GM18861 (cell line): ENCODE measurements at regions not wholly inside any gene's neighbourhood (a gene's known extent, or its start where the extent isn't known, plus 50 kb on each side); places are given as distances from the start of the nearest gene placed in this dataset.

Experiments used
- ATAC-seq: cut with Tn5 transposase; IDR thresholded peaks from one replicate; pipeline ENCODE4 v1.9.1; 2021; ENCODE audit not compliant: unreplicated experiment

GRCh38 chr10:33754052-33754451 lies 419.6 kb upstream of the NRP1 start:
- no peak for ATAC-seq

GRCh38 chr10:33753389-33753788 lies 418.9 kb upstream of the NRP1 start:
- ATAC-seq, result no peak

GRCh38 chr10:33749790-33750189 lies 415.3 kb upstream of the NRP1 start:
- no peak for ATAC-seq

DNA sequence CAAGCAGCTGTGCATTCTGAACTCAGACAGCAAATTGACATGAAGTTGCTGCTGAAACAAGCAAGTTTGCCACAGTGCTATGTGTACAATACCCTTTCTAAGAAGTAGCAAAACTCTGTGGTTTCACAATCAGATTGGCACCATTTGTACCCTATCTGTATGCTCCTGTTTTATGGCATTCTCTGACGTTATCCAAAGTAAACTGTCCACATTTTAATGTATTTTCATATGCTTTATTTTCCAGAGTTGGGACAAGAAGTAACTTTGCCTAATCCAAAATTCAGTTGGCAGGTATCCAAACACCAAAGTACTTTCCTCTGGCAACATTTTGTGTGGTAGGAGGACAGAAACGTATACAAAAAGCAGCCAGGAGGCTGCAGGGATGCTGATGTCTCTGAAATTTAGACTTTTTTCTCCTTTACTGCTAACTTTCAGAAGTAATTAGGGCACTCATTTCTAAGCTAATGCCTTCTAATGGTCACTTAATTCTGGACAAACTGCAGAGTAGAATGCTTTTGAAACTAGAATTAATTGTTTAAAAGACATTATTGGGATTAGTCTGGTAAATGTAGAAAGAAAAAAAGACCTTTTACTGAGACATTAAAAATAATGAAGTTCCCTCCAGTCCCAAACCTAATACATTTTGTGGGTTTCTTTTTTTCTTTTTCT lies 414.7 kb upstream of the NRP1 start:
- no peak for ATAC-seq

GRCh38 chr10:33746836-33747268 lies 412.4 kb upstream of the NRP1 start:
- ATAC-seq, result no peak

DNA sequence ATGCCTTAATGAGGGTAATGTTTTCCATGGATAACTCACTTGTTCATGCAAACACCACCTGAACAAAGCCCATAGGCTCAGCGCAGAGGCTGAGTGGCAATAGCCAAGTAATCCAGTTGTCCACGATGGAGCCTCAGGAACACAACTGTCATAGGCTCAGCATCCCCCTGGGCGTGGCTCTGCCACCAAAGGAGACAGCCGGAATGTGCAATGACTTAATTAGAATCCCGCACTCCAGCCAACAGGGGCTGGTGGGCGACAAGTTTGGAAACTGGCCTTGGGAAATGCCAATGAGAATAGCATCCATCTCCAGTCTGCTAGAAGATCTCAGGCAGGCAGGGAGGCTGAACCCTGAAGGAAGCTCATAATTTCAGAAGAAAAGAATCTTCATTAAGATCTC lies 411.7 kb upstream of the NRP1 start:
- no peak for ATAC-seq

GRCh38 chr10:33743429-33743857 lies 409.0 kb upstream of the NRP1 start:
- ATAC-seq, result no peak

DNA sequence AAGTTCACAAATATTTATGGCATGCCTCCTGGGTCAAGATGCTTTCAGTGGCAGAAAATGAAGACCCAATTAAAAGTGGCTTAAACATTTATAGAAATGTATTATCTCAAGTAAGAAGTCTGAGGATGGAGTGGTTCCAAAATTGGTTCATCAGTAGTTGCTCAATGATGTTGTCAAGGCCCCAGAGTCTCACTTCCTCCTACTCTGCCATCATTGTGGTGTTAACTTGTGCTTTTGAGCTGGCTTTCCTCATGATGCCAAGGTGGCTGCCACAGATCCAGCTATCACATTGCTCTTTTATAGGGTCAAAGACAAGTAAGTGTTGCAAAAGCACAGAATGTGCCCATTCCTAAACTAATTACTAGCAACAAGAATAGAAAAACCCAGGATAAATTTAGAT lies 404.6 kb upstream of the NRP1 start:
- ATAC-seq, result no peak

DNA sequence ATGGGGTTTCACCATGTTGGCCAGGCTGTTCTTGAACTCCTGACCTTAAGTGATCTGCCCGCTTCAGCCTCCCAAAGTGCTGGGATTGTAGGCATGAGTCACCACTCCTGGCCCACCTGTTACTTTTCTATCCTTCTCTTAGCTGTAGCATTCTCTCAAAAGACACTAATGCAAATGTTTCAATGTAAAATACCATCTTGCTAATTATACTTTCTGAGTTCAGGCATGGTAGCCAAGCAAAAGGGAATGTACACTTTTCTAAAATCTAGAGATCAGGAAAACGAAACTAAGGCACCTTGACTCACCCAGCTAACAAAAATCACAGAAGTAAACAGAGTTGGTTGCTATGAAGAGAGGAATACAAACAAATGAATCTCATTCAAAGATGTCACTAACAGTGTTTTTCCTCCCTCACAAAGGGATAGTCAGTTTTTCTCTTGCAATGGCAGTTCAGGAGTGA lies 401.0 kb upstream of the NRP1 start:
- no peak for ATAC-seq

DNA sequence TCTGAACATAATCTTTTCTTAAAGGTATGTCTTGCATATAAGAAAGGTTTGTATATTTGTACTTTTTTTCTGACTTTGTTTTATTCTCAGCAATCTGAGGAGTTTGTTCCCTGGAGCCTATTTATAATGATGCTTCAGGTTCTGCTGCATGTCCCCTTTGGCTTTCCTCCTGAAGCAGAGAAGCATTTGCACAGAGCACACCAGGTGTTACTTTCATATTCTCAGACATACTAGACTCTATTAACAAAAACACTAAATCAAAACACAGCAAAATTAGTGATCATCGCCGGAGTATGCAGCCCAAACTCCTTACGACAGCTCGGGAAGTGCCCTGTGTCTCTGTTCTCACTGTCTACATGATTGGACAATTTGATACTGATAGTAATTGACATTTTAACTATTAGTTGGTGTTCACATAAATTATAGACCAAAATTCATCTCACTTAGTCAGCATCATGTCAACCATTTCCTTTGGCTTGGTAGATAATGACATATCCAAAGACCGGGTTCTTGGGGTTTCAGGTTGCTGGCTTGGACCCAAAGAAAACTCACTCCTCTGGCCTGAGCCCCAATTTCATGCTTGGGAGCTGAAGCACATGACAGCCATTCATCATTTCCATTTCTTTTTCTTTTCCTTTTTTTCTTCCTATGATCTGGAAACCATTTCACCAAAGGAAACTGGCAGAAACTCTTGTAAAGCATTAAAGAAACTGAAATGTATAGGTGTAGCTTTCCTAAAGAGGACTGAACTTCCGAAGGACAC lies 400.1 kb upstream of the NRP1 start:
- ATAC-seq, result no peak

GRCh38 chr10:33733058-33733457 lies 398.6 kb upstream of the NRP1 start:
- ATAC-seq, result no peak

DNA sequence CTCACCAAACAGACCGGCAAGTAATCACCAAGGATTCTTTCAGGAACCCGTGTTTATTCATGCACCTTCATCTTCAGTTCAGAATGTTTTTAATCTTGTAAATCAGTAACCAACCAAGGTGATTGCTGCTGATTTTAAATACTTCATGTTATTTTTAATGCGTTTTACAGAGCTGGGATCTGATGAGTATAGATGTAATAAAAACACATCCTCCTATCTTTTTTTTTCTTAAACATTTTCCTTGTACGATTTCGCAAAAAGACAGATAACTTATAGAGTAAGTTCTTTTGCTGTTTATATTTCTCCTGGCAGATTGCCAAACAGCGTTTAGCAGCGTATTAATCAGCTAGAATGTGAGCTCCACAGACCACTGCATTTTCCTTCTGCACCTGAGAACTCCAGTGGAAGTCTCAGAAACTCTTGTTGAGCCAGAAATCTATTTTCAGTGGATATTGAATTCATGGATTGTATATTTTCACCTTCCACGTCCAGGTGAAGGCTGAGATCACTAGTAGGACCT lies 397.8 kb upstream of the NRP1 start:
- no peak for ATAC-seq

DNA sequence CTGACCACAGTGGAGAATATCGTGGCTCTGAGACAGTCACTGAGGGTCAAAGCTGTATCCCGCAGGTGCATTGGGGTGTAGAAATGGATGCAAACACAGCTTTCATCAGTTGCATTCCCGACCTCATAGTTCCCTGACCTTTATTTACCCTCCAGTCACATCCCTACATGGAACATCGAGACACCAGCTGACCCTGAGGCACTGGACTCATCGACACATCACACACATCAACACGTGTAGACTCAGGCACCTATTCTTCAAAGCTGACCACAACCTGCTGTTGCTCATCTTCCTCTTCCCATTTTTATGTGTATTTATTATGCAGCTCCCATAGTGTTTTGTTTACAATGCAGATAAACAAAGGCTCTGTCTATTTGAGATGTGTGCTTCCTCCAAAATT lies 396.9 kb upstream of the NRP1 start:
- no peak for ATAC-seq

DNA sequence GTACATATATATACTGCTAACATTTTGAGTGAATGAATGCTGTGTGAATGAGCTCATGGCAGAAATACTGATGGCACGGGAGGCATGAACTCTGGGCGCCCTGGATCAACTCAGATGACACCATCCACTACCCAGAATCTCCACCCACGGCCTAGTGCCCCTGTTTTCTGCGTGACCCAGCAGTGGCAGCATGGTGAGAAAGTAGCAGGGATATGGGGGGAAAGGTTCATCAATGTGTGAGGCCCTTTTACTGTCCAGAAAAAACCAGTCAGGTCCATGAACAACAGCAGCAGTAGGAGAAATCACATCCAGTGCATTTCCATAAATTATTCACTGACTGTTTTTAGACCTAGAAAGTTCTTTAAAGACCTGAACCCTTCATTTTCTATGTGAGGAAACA lies 391.0 kb upstream of the NRP1 start:
- no peak for ATAC-seq

DNA sequence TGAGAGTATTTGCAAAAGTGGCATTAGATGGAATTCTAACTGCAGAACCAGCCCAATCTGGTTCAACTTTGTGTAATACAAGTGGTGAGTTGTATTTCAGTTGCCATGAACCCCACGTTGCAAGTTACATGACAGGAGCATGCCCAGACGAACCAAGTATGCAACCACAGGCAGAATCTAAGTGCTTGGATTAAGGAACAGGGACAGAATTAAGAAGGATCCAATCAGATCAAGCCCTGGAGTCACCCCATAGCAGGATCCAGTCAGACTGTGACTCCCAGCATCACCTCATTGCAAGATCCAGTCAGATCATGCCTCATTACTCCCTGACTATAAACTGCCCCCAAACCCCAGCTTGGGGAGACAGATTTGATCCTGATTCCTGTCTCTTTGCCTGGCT lies 388.7 kb upstream of the NRP1 start:
- no peak for ATAC-seq

DNA sequence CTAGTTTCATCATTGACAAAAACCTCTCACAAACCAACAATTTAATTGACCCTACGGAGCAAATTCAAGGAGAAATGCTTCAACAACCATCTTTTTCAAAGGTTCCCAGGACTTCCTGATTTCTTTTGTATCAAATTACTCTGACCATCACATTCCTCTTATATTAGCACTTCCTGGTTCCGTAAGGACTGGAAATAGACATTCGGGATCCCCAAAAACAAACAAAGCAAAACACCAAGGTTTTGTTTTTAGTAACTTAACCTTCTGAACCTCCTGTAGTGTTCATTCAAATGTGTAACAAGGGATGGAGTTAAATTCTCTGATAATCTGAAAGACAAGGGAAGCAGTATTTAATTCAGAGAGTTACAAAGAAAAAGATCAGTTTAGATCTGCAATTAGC lies 387.6 kb upstream of the NRP1 start:
- no peak for ATAC-seq

- ATAC-seq, result no peak
These were observed 387.0 kb upstream of the NRP1 start for GRCh38 chr10:33721509-33721908.

GRCh38 chr10:33720161-33720560 lies 385.7 kb upstream of the NRP1 start:
- no peak for ATAC-seq

DNA sequence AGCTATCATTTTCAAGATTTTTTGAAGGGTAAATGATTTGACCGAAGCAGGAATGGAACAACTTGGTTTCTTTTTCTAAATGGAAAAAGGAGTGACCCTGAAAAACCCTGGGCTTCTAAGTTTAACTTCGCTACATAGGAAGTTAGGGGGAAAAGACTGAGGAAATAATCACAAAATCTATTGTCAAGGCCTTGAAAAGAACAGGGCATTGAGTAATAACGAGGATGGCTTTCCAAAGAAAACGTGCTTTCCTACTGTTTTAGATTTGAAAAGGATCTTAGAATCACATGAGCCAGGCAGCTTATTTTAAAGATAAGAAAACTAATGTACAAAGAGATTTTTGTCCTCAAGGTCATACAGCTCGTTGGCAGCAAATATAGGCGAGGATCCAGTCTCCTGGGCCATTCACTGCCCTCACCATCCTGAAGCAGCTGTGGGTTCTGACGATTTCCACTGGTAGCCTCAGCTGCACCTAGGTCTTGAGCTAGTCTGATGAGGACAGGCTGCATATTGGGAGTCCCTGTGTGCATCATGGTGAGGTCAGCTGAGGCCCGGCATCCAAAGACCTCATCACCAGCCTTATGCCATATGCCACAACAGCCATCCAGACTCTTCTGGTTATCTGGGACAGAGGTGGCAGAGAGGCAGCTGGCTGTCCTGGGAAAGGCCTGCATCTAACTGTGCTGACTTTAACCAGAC lies 384.7 kb upstream of the NRP1 start:
- ATAC-seq, result no peak

- no peak for ATAC-seq
These were observed 382.2 kb upstream of the NRP1 start for GRCh38 chr10:33716501-33717267.
